Sigmoid colon (tissue), 6 donors: ENCODE measurements at regions not wholly inside any gene's neighbourhood (a gene's known extent, or its start where the extent isn't known, plus 50 kb on each side); places are given as distances from the start of the nearest gene placed in this dataset.

Source experiments
- DNase-seq: peaks from one replicate; pipeline ENCODE4 v3.0.0-alpha.2; 2019
- H3K27ac ChIP-seq, 4 donors: fragments of 200-600 bp; sonication (generic); one replicate each; pipeline ENCODE4 v1.5.1; 2016 to 2019; ENCODE audit warnings: mild to moderate bottlenecking in 1 of 4
- H3K27me3 ChIP-seq, 3 donors: fragments of 200-600 bp; sonication (generic); one replicate each; pipeline ENCODE4 v1.5.1; 2019; ENCODE audit warnings: mild to moderate bottlenecking in 1 of 3
- H3K36me3 ChIP-seq, 4 donors: fragments of 200-600 bp; sonication (generic); one replicate each; pipeline ENCODE4 v1.5.1; 2016 to 2019
- H3K4me1 ChIP-seq, 4 donors: fragments of 200-600 bp; sonication (generic); one replicate each; pipeline ENCODE4 v1.5.1; 2017 to 2019
- H3K4me3 ChIP-seq, 4 donors: fragments of 200-600 bp; sonication (generic); one replicate each; pipeline ENCODE4 v1.5.1; 2017 to 2019; ENCODE audit warnings: mild to moderate bottlenecking in 2 of 4, moderate library complexity in 1 of 4
- H3K9me3 ChIP-seq, 4 donors: fragments of 200-600 bp in 3 of 4; sonication (generic) in 3 of 4; one replicate each; pipeline versions ENCODE4 v1.5.1 to v1.6.1; 2013 to 2019
- EP300 ChIP-seq, 4 donors: sonication (generic); formaldehyde crosslinking; IDR thresholded peaks; one replicate each; pipeline ENCODE4 v1.6.1; 2017; ENCODE audit warnings: antibody characterized with exemption in 4 of 4
- POLR2A ChIP-seq, 2 donors: fragments of 450-650 bp; IDR thresholded peaks; one replicate each; pipeline ENCODE4 v1.6.1; 2016; ENCODE audit warnings: antibody characterized with exemption in 2 of 2, mild to moderate bottlenecking in 2 of 2, moderate library complexity in 2 of 2
- POLR2AphosphoS5 ChIP-seq, 4 donors: sonication (generic); formaldehyde crosslinking; IDR thresholded peaks; one replicate each; pipeline ENCODE4 v1.6.1; 2017; ENCODE audit warnings: antibody characterized with exemption in 4 of 4
- WGBS, 2 donors: extraction: QIAGEN DNeasy Blood & Tissue Kit; methylation state at CpG; one replicate each; pipeline ENCODE4 v1.1.7; 2013; 5-methylcytosine and 5-hydroxymethylcytosine counted together
- intact Hi-C: fragments of 100-400 bp; cut with DNase I; formaldehyde crosslinking; loops from one replicate; pipeline ENCODE4 v1.15.1; 2023
- TF ChIP-seq, protein P1 (sequence below), 4 experiments: fragments of 450-650 bp in 3 of 4; fragments of 200-600 bp in 1 of 4; IDR thresholded peaks; one replicate each; pipeline ENCODE4 v1.5.1; 2016 to 2019; ENCODE audit warnings: antibody characterized with exemption in 4 of 4, mild to moderate bottlenecking in 3 of 4, moderate library complexity in 2 of 4
- donor health status: healthy with polysubstance abuse.
- donor health status: healthy.

DNA sequence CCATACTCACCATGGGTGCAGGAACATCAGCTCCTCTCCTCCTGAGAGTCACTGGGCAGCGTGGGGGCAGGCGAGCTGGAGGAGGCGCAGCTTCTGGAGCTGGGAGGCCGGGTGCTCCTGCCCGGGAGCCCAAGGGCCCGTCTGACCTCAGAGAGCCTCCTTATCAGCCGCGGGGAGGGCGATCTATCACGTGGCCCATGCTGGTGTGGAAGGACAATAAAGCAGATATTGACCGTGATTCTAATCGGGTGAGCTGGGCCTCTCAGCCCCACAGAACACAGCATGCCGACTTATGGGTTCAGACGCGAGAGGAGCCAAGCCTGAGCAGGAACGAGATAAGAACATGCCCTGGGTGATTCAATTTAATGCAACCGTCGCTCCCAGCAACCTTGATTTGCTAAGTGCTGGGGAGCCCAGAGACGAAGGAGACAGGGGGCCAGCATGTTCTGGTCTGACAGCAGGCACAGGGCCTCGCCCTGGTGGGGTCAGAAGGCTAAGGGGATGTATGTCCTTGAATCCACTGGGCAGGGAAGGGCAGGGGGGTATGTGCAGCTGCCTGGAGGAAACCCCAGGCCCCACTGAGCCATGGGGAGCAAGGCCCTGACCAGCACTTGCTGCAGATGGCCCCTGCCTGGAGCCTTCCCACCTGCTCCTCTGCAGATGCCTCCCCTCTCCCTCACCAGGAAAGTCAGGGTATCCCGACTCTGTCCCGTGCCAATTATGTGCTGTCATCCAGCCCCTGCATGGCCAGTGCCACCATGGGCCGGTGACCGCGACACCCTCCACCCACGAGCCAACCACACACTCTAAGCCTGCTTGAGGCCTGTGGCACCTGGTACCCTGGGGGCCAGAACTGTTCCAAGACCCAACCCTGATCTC is 95.3 kb upstream of the RET start:
- H3K27me3 ChIP-seq = no peaks in the 10 kb centered on the region
- H3K36me3 ChIP-seq = no peaks in the 10 kb centered on the region
- H3K9me3 ChIP-seq = no peaks in the 10 kb centered on the region
- no peaks in the 10 kb centered on the region for H3K4me1 ChIP-seq
- H3K27ac ChIP-seq = no peak overlapping the region
- DNase-seq = peak; percentile 56
- intact Hi-C loops = no loop called here
- 76 to 86% methylated on average over 26 of the region's 26 CpGs for WGBS, 2 donors
- TF ChIP-seq, protein P1, sequence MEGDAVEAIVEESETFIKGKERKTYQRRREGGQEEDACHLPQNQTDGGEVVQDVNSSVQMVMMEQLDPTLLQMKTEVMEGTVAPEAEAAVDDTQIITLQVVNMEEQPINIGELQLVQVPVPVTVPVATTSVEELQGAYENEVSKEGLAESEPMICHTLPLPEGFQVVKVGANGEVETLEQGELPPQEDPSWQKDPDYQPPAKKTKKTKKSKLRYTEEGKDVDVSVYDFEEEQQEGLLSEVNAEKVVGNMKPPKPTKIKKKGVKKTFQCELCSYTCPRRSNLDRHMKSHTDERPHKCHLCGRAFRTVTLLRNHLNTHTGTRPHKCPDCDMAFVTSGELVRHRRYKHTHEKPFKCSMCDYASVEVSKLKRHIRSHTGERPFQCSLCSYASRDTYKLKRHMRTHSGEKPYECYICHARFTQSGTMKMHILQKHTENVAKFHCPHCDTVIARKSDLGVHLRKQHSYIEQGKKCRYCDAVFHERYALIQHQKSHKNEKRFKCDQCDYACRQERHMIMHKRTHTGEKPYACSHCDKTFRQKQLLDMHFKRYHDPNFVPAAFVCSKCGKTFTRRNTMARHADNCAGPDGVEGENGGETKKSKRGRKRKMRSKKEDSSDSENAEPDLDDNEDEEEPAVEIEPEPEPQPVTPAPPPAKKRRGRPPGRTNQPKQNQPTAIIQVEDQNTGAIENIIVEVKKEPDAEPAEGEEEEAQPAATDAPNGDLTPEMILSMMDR (IDR thresholded peaks at IDR 0.05) = no peak
- TF ChIP-seq EP300 (IDR thresholded peaks at IDR 0.05) = no peak
- TF ChIP-seq POLR2A (IDR thresholded peaks at IDR 0.05) = no peak
- no peak for TF ChIP-seq POLR2AphosphoS5 (IDR thresholded peaks at IDR 0.05)
- H3K4me3 ChIP-seq = no peak overlapping the region

DNA sequence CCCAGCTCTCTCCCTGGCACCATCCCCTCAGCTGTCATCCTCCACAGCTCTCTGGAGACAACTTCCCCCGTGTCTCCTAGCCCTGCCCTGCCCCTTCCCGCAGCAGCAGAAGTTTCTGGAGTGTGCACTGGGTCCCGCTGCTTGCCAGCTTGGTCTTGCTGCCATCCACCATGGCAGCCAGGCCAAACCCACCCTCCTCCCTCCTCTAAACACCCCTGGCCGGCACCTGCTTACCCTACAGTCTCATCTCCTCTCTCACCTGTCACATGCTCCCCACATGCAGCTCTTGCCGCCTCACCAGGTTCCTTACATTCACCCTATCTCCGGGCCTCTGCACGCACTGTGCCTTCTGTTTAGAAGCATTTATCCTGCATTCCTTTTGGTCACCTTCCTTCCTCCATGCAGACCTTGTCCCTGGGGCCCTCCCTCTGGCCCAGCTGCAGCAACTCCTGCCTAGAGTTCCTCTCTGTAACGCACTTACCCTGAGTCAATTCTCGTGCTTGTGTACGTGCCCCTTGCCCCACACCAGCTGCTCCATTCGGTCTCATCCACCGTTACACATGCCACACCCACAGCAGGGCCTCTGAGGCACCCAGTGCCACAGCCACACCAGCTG is 93.9 kb upstream of the RET start:
- no peak overlapping the region for H3K4me3 ChIP-seq
- H3K36me3 ChIP-seq = no peaks in the 10 kb centered on the region
- H3K9me3 ChIP-seq = no peaks in the 10 kb centered on the region
- peak; percentile 35 for DNase-seq
- no peaks in the 10 kb centered on the region for H3K27me3 ChIP-seq
- H3K4me1 ChIP-seq = no peaks in the 10 kb centered on the region
- 47 to 70% methylated on average over 12 of the region's 12 CpGs for WGBS, 2 donors
- intact Hi-C loops = no loop called here
- TF ChIP-seq, protein P1 (IDR thresholded peaks at IDR 0.05) = no peak
- no peak for TF ChIP-seq EP300 (IDR thresholded peaks at IDR 0.05)
- TF ChIP-seq POLR2AphosphoS5 (IDR thresholded peaks at IDR 0.05) = no peak
- TF ChIP-seq POLR2A (IDR thresholded peaks at IDR 0.05) = no peak
- H3K27ac ChIP-seq = no peak overlapping the region

DNA sequence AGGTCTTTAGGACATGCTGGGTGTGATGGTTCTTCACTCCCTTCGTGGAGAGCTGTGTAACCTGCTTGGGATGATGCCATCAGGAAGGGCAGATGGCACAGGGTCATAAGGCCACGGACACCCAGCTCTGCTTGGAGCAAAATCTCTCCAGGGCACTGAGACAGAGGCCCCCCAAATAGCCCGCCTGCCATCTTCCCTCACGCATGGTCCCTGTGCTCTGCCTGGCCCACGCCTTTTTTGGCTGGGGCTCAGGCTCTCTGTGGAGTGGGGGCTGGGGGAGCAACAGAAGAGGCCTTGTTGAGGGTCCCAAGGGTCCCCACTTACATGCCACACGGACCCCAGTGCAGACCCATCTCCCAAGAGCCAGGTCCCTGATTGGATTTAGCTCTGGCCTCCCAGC is 93.3 kb upstream of the RET start:
- 62 to 79% methylated on average over 6 of the region's 6 CpGs for WGBS, 2 donors
- H3K4me1 ChIP-seq = no peaks in the 10 kb centered on the region
- no peaks in the 10 kb centered on the region for H3K9me3 ChIP-seq
- no peaks in the 10 kb centered on the region for H3K27me3 ChIP-seq
- intact Hi-C loops = no loop called here
- no peak overlapping the region for H3K4me3 ChIP-seq
- peak; percentile 27 for DNase-seq
- TF ChIP-seq, protein P1 (IDR thresholded peaks at IDR 0.05) = no peak
- TF ChIP-seq POLR2AphosphoS5 (IDR thresholded peaks at IDR 0.05) (no peak), EP300 (IDR thresholded peaks at IDR 0.05) (no peak), POLR2A (IDR thresholded peaks at IDR 0.05) (no peak)
- H3K36me3 ChIP-seq = no peaks in the 10 kb centered on the region
- H3K27ac ChIP-seq = no peak overlapping the region

DNA sequence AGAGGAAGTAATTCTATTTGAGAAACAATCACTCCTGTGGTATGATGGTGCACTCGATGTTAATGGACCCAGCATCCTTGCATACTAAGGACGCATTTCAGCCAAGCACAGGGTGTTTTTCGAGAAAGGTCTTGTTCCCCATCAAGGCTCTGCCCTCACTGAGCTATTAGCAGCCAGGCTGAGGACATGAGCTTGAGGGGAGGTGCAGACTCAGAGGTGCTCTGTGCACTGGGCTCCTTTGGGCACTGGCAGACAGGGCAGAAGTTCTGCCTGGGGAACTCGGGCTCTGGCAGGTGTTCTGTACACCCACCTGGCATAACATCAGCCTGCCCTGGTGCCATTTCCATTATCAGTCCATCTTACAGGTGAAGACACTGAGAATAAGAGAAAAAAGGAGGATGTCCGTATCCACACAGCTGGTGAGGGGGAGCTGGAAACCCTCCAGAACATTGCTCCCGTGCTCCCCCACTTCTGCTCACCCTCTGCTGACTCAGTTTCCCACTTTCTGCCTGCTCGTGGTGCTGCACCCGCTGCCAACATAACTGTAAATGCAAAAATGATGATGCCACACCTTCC is 92.7 kb upstream of the RET start:
- H3K27ac ChIP-seq = no peak overlapping the region
- DNase-seq = peak; percentile 39
- H3K27me3 ChIP-seq = no peaks in the 10 kb centered on the region
- no peaks in the 10 kb centered on the region for H3K4me1 ChIP-seq
- TF ChIP-seq POLR2A (IDR thresholded peaks at IDR 0.05) (no peak), EP300 (IDR thresholded peaks at IDR 0.05) (no peak), POLR2AphosphoS5 (IDR thresholded peaks at IDR 0.05) (no peak)
- TF ChIP-seq, protein P1 (IDR thresholded peaks at IDR 0.05) = no peak
- intact Hi-C loops = no loop called here
- H3K36me3 ChIP-seq = no peaks in the 10 kb centered on the region
- 75 to 83% methylated on average over 8 of the region's 8 CpGs for WGBS, 2 donors
- H3K9me3 ChIP-seq = no peaks in the 10 kb centered on the region
- H3K4me3 ChIP-seq = no peak overlapping the region
